Mesenchymal stem cell (in vitro differentiated cells and primary cell): ENCODE measurements at regions not wholly inside any gene's neighbourhood (a gene's known extent, or its start where the extent isn't known, plus 50 kb on each side); places are given as distances from the start of the nearest gene placed in this dataset.
"Not testable (repeated sequence)": the region's sequence is repeated elsewhere in the genome, so short reads cannot be mapped to it uniquely, and the experiment has no call there.

Source experiments
- DNase-seq: peaks from one replicate; pipeline ENCODE4 v3.0.0-alpha.2; 2013
- H2AFZ ChIP-seq: one replicate; pipeline ENCODE4 v1.6.1; 2013; ENCODE audit warnings: low read depth, mild to moderate bottlenecking, control low read depth, inconsistent platforms, low read length, moderate library complexity
- H2AK5ac ChIP-seq: 2 replicates; pipeline ENCODE4 v1.6.1; 2013; ENCODE audit warnings: low read length, moderate library complexity, mild to moderate bottlenecking, inconsistent platforms; ENCODE audit not compliant: severe bottlenecking
- H2BK120ac ChIP-seq: one replicate; pipeline ENCODE4 v1.6.1; 2013; ENCODE audit warnings: low read depth, mild to moderate bottlenecking, inconsistent platforms, low read length, moderate library complexity
- H2BK12ac ChIP-seq, 2 experiments: one replicate each; pipeline ENCODE4 v1.6.1; 2013; ENCODE audit warnings: inconsistent platforms in 2 of 2, low read length in 2 of 2, mild to moderate bottlenecking in 2 of 2, moderate library complexity in 2 of 2, control low read depth in 1 of 2
- H2BK15ac ChIP-seq: one replicate; pipeline ENCODE4 v1.6.1; 2013; ENCODE audit warnings: mild to moderate bottlenecking, low read depth, inconsistent platforms; ENCODE audit not compliant: poor library complexity, severe bottlenecking
- H2BK5ac ChIP-seq: 2 replicates; pipeline ENCODE4 v1.6.1; 2013; ENCODE audit warnings: low read depth, mild to moderate bottlenecking, low read length, control low read depth, inconsistent platforms; ENCODE audit not compliant: poor library complexity, severe bottlenecking
- H3K14ac ChIP-seq, 2 experiments: one replicate each; pipeline ENCODE4 v1.6.1; 2013; ENCODE audit warnings: inconsistent platforms in 2 of 2, low read length in 2 of 2, control low read depth in 1 of 2, mild to moderate bottlenecking in 1 of 2, moderate library complexity in 1 of 2
- H3K18ac ChIP-seq, 2 experiments: one replicate each; pipeline ENCODE4 v1.6.1; 2013; ENCODE audit warnings: inconsistent platforms in 2 of 2, low read length in 2 of 2, control low read depth in 1 of 2, low read depth in 1 of 2, mild to moderate bottlenecking in 1 of 2
- H3K23ac ChIP-seq, 2 experiments: one replicate each; pipeline ENCODE4 v1.6.1; 2013; ENCODE audit warnings: inconsistent platforms in 2 of 2, low read length in 2 of 2, mild to moderate bottlenecking in 2 of 2, moderate library complexity in 2 of 2, control low read depth in 1 of 2
- H3K27ac ChIP-seq: 2 replicates; pipeline ENCODE4 v1.5.1; 2013; ENCODE audit warnings: mild to moderate bottlenecking, moderate library complexity, low read length, control low read depth, inconsistent platforms; ENCODE audit not compliant: poor library complexity, severe bottlenecking
- H3K27me3 ChIP-seq, 2 experiments: 2 replicates each; pipeline versions ENCODE4 v1.6.1 to v1.7.0; 2013; ENCODE audit warnings: low read length in 2 of 2, mild to moderate bottlenecking in 2 of 2, moderate library complexity in 2 of 2, control low read depth in 1 of 2, inconsistent platforms in 1 of 2; ENCODE audit not compliant: control insufficient read depth in 1 of 2, insufficient read depth in 1 of 2
- H3K36me3 ChIP-seq, 2 experiments: 2 replicates each; pipeline versions ENCODE4 v1.6.1 to v1.7.0; 2013; ENCODE audit warnings: low read length in 2 of 2, control low read depth in 1 of 2, inconsistent platforms in 1 of 2, low read depth in 1 of 2, mild to moderate bottlenecking in 1 of 2; ENCODE audit not compliant: insufficient read depth in 2 of 2, control insufficient read depth in 1 of 2
- H3K4ac ChIP-seq, 2 experiments: one replicate each; pipeline ENCODE4 v1.6.1; 2013; ENCODE audit warnings: inconsistent platforms in 2 of 2, low read length in 2 of 2, mild to moderate bottlenecking in 2 of 2, moderate library complexity in 2 of 2, control low read depth in 1 of 2, low read depth in 1 of 2
- H3K4me1 ChIP-seq: 2 replicates; pipeline ENCODE4 v1.6.1; 2013; ENCODE audit warnings: low read depth, low read length, control low read depth; ENCODE audit not compliant: control insufficient read depth, insufficient read depth
- H3K4me2 ChIP-seq: 2 replicates; pipeline ENCODE4 v1.6.1; 2013; ENCODE audit warnings: low read length, mild to moderate bottlenecking, inconsistent platforms; ENCODE audit not compliant: poor library complexity, severe bottlenecking
- H3K4me3 ChIP-seq, 2 experiments: 2 replicates each; pipeline versions ENCODE4 v1.5.1 to v1.7.0; 2013; ENCODE audit warnings: low read length in 2 of 2, mild to moderate bottlenecking in 2 of 2, control low read depth in 1 of 2, low read depth in 1 of 2; ENCODE audit not compliant: insufficient read depth in 1 of 2
- H3K79me1 ChIP-seq: replicated peaks from 2 replicates; pipeline ENCODE4 v1.6.1; 2013; ENCODE audit warnings: mild to moderate bottlenecking, control low read depth, low read length, inconsistent platforms; ENCODE audit not compliant: poor library complexity, severe bottlenecking
- H3K9ac ChIP-seq: 2 replicates; pipeline ENCODE4 v1.7.0; 2013; ENCODE audit warnings: mild to moderate bottlenecking, low read length, moderate library complexity
- H3K9me3 ChIP-seq: 2 replicates; pipeline ENCODE4 v1.7.0; 2013; ENCODE audit warnings: mild to moderate bottlenecking, low read length; ENCODE audit not compliant: control insufficient read depth
- H4K8ac ChIP-seq: one replicate; pipeline ENCODE4 v1.6.1; 2013; ENCODE audit warnings: inconsistent platforms, mild to moderate bottlenecking, low read length, moderate library complexity
- H4K91ac ChIP-seq: one replicate; pipeline ENCODE4 v1.6.1; 2013; ENCODE audit warnings: mild to moderate bottlenecking, low read length, inconsistent platforms
- WGBS: methylation state at CpG from one replicate; pipeline ENCODE4 v1.1.7; 2013; ENCODE audit warnings: mixed read lengths; 5-methylcytosine and 5-hydroxymethylcytosine counted together

DNA sequence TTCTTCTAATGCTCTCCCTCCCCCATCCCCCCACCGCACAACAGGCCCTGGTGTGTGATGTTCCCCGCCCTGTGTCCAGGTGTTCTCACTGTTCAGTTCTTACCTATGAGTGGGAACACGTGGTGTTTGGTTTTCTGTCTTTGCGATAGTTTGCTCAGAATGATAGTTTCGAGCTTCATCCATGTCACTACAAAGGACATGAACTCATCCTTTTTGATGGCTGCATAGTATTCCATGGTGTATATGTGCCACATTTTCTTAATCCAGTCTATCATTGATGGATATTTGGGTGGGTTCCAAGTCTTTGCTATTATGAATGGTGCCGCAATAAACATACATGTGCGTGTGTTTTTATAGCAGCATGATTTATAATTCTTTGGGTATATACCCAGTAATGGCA lies 1005.5 kb upstream of the CDH10 start:
- H3K79me1 ChIP-seq, H2BK5ac ChIP-seq, H4K8ac ChIP-seq, H3K27me3 ChIP-seq, H3K27ac ChIP-seq, H2AK5ac ChIP-seq, H3K9me3 ChIP-seq, H3K4me1 ChIP-seq, H3K23ac ChIP-seq, H2BK12ac ChIP-seq, H3K9ac ChIP-seq, H3K36me3 ChIP-seq, H2BK15ac ChIP-seq, H2BK120ac ChIP-seq, H4K91ac ChIP-seq, H3K14ac ChIP-seq, H3K18ac ChIP-seq, H3K4me2 ChIP-seq, DNase-seq, H3K4ac ChIP-seq, H2AFZ ChIP-seq, H3K4me3 ChIP-seq: not testable (repeated sequence)
- 89% methylated on average over 3 of the region's 7 CpGs for WGBS

DNA sequence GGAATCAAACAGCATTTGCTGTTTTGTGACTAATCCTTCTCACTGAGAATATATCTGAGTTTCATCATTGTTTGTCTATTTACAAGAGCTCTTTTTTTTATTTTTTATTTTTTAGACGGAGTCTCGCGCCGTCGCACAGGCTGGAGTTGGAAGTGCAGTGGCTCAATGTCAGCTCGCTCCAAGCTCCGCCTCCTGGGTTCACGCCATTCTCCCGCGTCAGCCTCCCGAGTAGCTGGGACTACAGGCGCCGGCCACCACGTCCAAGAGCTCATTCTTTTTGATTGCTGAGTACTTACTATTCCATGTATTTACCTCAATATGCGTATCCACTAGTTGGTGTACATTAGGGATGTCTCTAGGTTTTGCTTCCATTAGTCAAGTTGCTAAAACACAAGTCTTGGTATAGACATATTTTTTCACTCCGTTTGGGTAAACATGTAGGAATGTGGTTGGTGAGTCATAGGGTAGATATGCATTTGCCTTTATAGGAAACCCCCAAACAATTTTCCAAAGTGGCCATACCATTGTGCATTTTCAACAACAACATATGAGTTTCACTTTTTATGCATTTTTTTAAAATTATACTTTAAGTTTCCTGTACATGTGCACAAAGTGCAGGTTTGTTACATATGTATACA lies 1005.0 kb upstream of the CDH10 start:
- Histone ChIP-seq H2AFZ (no peak overlapping the region), H3K9ac (no peak overlapping the region), H3K27ac (no peak overlapping the region), H2BK15ac (no peak overlapping the region), H3K4me2 (no peak overlapping the region), H2BK5ac (no peak overlapping the region), H2BK120ac (no peak overlapping the region), H4K91ac (no peak overlapping the region), H3K23ac (no peak overlapping the region), H3K27me3 (no peaks in the 10 kb centered on the region), H3K4ac (no peak overlapping the region), H3K36me3 (no peaks in the 10 kb centered on the region), H2AK5ac (no peak overlapping the region), H3K4me1 (no peaks in the 10 kb centered on the region), H3K79me1 (no peaks in the 10 kb centered on the region), H3K18ac (no peak overlapping the region), H2BK12ac (no peak overlapping the region), H3K14ac (no peak overlapping the region), H4K8ac (no peak overlapping the region), H3K9me3 (no peaks in the 10 kb centered on the region), H3K4me3 (no peak overlapping the region)
- DNase-seq: peak; percentile 61
- WGBS: 90% methylated on average over 11 of the region's 16 CpGs

DNA sequence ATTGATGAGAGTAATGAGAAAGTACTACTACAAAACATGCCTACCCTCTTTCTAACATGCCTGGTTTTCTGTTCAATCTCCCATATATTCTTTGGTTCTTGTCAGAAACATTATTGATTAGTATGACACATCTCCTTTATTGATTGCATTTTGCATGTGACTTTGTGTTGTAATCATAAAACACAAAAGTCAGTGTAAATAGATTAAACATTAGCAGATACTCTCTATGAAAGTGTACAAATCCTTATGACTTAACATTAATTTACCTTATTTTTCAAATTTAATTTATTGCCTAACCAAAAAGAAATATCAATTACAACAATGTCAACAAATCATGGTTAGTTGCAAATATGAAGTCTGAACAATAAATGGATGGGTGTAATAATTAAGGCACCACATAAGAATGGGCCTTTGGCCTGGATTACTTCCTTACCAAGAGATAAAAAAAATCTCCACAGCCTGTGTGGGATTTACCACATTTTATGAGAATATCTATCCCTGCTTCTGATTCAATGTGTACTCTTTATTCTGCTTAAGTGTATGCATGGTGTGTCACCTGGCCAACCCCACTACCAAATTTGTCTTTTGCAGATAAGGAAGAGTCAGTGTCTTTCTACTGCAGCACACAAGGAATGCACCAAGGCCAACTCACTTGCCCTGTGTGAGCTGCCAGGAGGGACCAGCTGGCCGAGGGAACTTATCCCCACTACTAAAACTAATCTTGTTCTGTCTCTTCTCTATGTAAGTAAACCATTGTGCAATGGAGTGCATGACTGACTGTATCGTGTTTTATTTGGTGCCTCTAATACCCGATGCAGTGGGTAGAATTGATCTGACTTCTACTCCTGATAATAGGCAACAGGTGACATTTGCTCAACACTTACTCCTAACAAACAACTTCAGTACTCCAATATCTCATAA lies 1001.9 kb upstream of the CDH10 start:
- no peak overlapping the region for H3K4me2 ChIP-seq
- no peak overlapping the region for H3K4ac ChIP-seq
- H4K8ac ChIP-seq: no peak overlapping the region
- 93% methylated on average over 3 of the region's 3 CpGs for WGBS
- no peak overlapping the region for H2BK15ac ChIP-seq
- DNase-seq: no peak
- H3K23ac ChIP-seq: no peak overlapping the region
- no peak overlapping the region for H2AK5ac ChIP-seq
- H3K4me1 ChIP-seq: no peaks in the 10 kb centered on the region
- H3K9ac ChIP-seq: no peak overlapping the region
- H2AFZ ChIP-seq: no peak overlapping the region
- no peak overlapping the region for H3K4me3 ChIP-seq
- H3K27me3 ChIP-seq: no peaks in the 10 kb centered on the region
- H3K18ac ChIP-seq: no peak overlapping the region
- H3K14ac ChIP-seq: no peak overlapping the region
- H3K36me3 ChIP-seq: no peaks in the 10 kb centered on the region
- H2BK120ac ChIP-seq: no peak overlapping the region
- H2BK12ac ChIP-seq: no peak overlapping the region
- no peaks in the 10 kb centered on the region for H3K79me1 ChIP-seq
- H3K27ac ChIP-seq: no peak overlapping the region
- H3K9me3 ChIP-seq: peaks cover 5% of the 10 kb centered on the region
- H4K91ac ChIP-seq: no peak overlapping the region
- no peak overlapping the region for H2BK5ac ChIP-seq

GRCh38 chr5:25641124-25641523 lies 996.3 kb upstream of the CDH10 start:
- no peak overlapping the region for H2AK5ac ChIP-seq
- H3K4me1 ChIP-seq: no peaks in the 10 kb centered on the region
- H3K27ac ChIP-seq: no peak overlapping the region
- no peak for DNase-seq
- H2BK120ac ChIP-seq: no peak overlapping the region
- no peaks in the 10 kb centered on the region for H3K27me3 ChIP-seq
- H2BK15ac ChIP-seq: no peak overlapping the region
- H3K9me3 ChIP-seq: peaks cover 5% of the 10 kb centered on the region
- no peak overlapping the region for H2BK12ac ChIP-seq
- no peak overlapping the region for H3K14ac ChIP-seq
- H3K18ac ChIP-seq: no peak overlapping the region
- H2AFZ ChIP-seq: no peak overlapping the region
- no CpG with 5 or more reads among the region's 2 CpGs for WGBS
- H3K79me1 ChIP-seq: no peaks in the 10 kb centered on the region
- no peak overlapping the region for H3K23ac ChIP-seq
- no peak overlapping the region for H3K4ac ChIP-seq
- no peak overlapping the region for H3K9ac ChIP-seq
- H4K8ac ChIP-seq: no peak overlapping the region
- no peak overlapping the region for H2BK5ac ChIP-seq
- H3K4me2 ChIP-seq: no peak overlapping the region
- no peak overlapping the region for H3K4me3 ChIP-seq
- H4K91ac ChIP-seq: no peak overlapping the region
- H3K36me3 ChIP-seq: no peaks in the 10 kb centered on the region
